GM12878 (cell line): ENCODE measurements at regions not wholly inside any gene's neighbourhood (a gene's known extent, or its start where the extent isn't known, plus 50 kb on each side); places are given as distances from the start of the nearest gene placed in this dataset.

ENCODE experiments used
- ATAC-seq: fragments of 200-7000 bp; cut with Tn5 transposase; 3 replicates; pipeline ENCODE4 v1.9.1; 2020; ENCODE audit warnings: mild to moderate bottlenecking, moderate library complexity
- BruUV-seq: library from RNA; stranded (reverse); fragments of 400-500 nt; replicated peaks from 2 replicates; lab custom pipeline; 2021; lab: Mats Ljungman, UMichigan
- CTCF ChIA-PET: fragments of 300-600 bp; sonication (Branson Sonifier 250); formaldehyde crosslinking; extraction: SDS; loops from one replicate; lab custom pipeline; 2021; ENCODE audit warnings: inconsistent platforms; lab: Yijun Ruan, JAX
- POLR2A ChIA-PET: fragments of 350-600 bp; formaldehyde crosslinking; extraction: SDS; loops from one replicate; lab custom pipeline; 2021; ENCODE audit warnings: inconsistent platforms; lab: Charles Lee
- RAD21 ChIA-PET: fragments of 300-600 bp; sonication (Branson Sonifier 250); formaldehyde crosslinking; loops from one replicate; lab custom pipeline; 2023; ENCODE audit warnings: antibody characterized with exemption; ENCODE audit not compliant: unreplicated experiment; lab: Charles Lee
- SMC1A ChIA-PET: fragments of 300-600 bp; sonication (Branson Sonifier 250); formaldehyde crosslinking; loops from one replicate; lab custom pipeline; 2023; ENCODE audit not compliant: unreplicated experiment, uncharacterized antibody; lab: Charles Lee
- DNase-seq: peaks from one replicate; pipeline ENCODE4 v3.0.0-alpha.2; 2011; ENCODE audit warnings: low read depth, low spot score
- FAIRE-seq: peaks from 3 replicates; lab custom pipeline; 2011; peaks lifted over from hg19 to GRCh38; lab: Jason Lieb, UNC
- H2AFZ ChIP-seq: 2 replicates; pipeline ENCODE4 v1.6.0; 2011; ENCODE audit warnings: low read depth, low read length, control low read depth; ENCODE audit not compliant: control insufficient read depth
- H3K27ac ChIP-seq: 2 replicates; pipeline ENCODE4 v1.5.1; 2011; ENCODE audit warnings: control low read depth; ENCODE audit not compliant: control insufficient read depth, insufficient read depth
- H3K27me3 ChIP-seq, 2 experiments: replicated peaks in 1 of 2; 2 replicates each; pipeline versions ENCODE4 v1.6.0 to v1.6.1; 2011; ENCODE audit warnings: low read length in 1 of 2; ENCODE audit not compliant: control insufficient read depth in 2 of 2, insufficient read depth in 2 of 2
- H3K36me3 ChIP-seq, 2 experiments: 2 replicates each; pipeline ENCODE4 v1.5.1; 2011; ENCODE audit warnings: low read length in 1 of 2; ENCODE audit not compliant: control insufficient read depth in 2 of 2, insufficient read depth in 2 of 2
- H3K4me1 ChIP-seq: 2 replicates; pipeline ENCODE4 v1.6.1; 2011; ENCODE audit warnings: mild to moderate bottlenecking, low read length, moderate library complexity, mixed read lengths; ENCODE audit not compliant: control insufficient read depth, insufficient read depth
- H3K4me2 ChIP-seq: 2 replicates; pipeline ENCODE4 v1.6.0; 2011; ENCODE audit warnings: control low read depth; ENCODE audit not compliant: control insufficient read depth, insufficient read depth
- H3K4me3 ChIP-seq: fragments of 200-600 bp; sonication (generic); 2 replicates; pipeline ENCODE4 v1.5.1; 2016
- H3K79me2 ChIP-seq: 2 replicates; pipeline ENCODE4 v1.6.0; 2011; ENCODE audit warnings: low read length; ENCODE audit not compliant: control insufficient read depth, insufficient read depth
- H3K9ac ChIP-seq: 2 replicates; pipeline ENCODE4 v1.8.0; 2011; ENCODE audit warnings: low read length, control low read depth, mixed read lengths; ENCODE audit not compliant: control insufficient read depth, insufficient read depth
- H3K9me3 ChIP-seq: replicated peaks from 3 replicates; pipeline ENCODE4 v1.5.1; 2011; ENCODE audit warnings: mild to moderate bottlenecking, low read length; ENCODE audit not compliant: control insufficient read depth, insufficient read depth
- H4K20me1 ChIP-seq: 2 replicates; pipeline ENCODE4 v1.6.0; 2011; ENCODE audit not compliant: control insufficient read depth, insufficient read depth
- CEBPB ChIP-seq, 2 experiments: fragments of 150-350 bp in 1 of 2; IDR thresholded peaks; 2 replicates each; pipeline ENCODE4 v1.6.1; 2012 to 2014; ENCODE audit warnings: low read depth in 2 of 2, low read length in 2 of 2, borderline replicate concordance in 1 of 2, inconsistent platforms in 1 of 2
- DPF2 ChIP-seq: fragments of 450-650 bp; IDR thresholded peaks from 2 replicates; pipeline ENCODE4 v1.6.1; 2017; ENCODE audit warnings: mild to moderate bottlenecking
- FOXK2 ChIP-seq: fragments of 450-650 bp; IDR thresholded peaks from 2 replicates; pipeline ENCODE4 v1.6.1; 2017; ENCODE audit warnings: mild to moderate bottlenecking, moderate library complexity
- GABPA ChIP-seq: IDR thresholded peaks from 2 replicates; pipeline ENCODE4 v1.6.1; 2014; ENCODE audit warnings: antibody characterized with exemption, low read depth, mild to moderate bottlenecking, inconsistent platforms
- IKZF2 ChIP-seq, 2 experiments: fragments of 450-650 bp; IDR thresholded peaks; 2 replicates each; pipeline ENCODE4 v1.6.1; 2017; ENCODE audit warnings: mild to moderate bottlenecking in 2 of 2, moderate library complexity in 2 of 2
- JUNB ChIP-seq: IDR thresholded peaks from 2 replicates; pipeline ENCODE4 v1.6.1; 2016; ENCODE audit warnings: antibody characterized with exemption, mild to moderate bottlenecking
- NR2C2 ChIP-seq: IDR thresholded peaks from 2 replicates; pipeline ENCODE4 v1.6.1; 2011; ENCODE audit warnings: borderline replicate concordance, low read depth; ENCODE audit not compliant: control insufficient read depth, insufficient read length
- RFX5 ChIP-seq: IDR thresholded peaks from 2 replicates; pipeline ENCODE4 v1.6.1; 2011; ENCODE audit warnings: low read depth, low read length, improper control_type of control experiment
- SMC3 ChIP-seq: IDR thresholded peaks from 2 replicates; pipeline ENCODE4 v1.6.1; 2011; ENCODE audit warnings: low read length, improper control_type of control experiment, borderline replicate concordance
- SRF ChIP-seq, 2 experiments: IDR thresholded peaks; 2 replicates each; pipeline ENCODE4 v1.6.1; 2011; ENCODE audit warnings: low read depth in 2 of 2, low read length in 2 of 2, mild to moderate bottlenecking in 1 of 2, moderate library complexity in 1 of 2
- TCF7 ChIP-seq: IDR thresholded peaks from 2 replicates; pipeline ENCODE4 v1.6.1; 2014; ENCODE audit warnings: antibody characterized with exemption, borderline replicate concordance
- YBX1 ChIP-seq: fragments of 450-650 bp; IDR thresholded peaks from 2 replicates; pipeline ENCODE4 v1.6.1; 2016; ENCODE audit warnings: antibody characterized with exemption
- ZNF622 ChIP-seq: fragments of 450-650 bp; IDR thresholded peaks from 2 replicates; pipeline ENCODE4 v1.6.1; 2017; ENCODE audit warnings: mild to moderate bottlenecking, inconsistent platforms
- WGBS: methylation state at CpG from one replicate; pipeline ENCODE4 v1.1.6; 2016; ENCODE audit warnings: low lambda C conversion rate; ENCODE audit not compliant: insufficient replicate concordance, insufficient coverage; ENCODE audit errors: missing lambda C conversion rate; 5-methylcytosine and 5-hydroxymethylcytosine counted together
- in situ Hi-C: fragments of 300-500 bp; cut with MboI; formaldehyde crosslinking; loops from 9 replicates; pipeline ENCODE4 v1.14.3; 2018; ENCODE audit warnings: mixed read lengths
- intact Hi-C: fragments of 100-400 bp; cut with micrococcal nuclease; formaldehyde crosslinking; loops from one replicate; pipeline ENCODE4 v1.14.2; 2022; ENCODE audit not compliant: unreplicated experiment
- TF ChIP-seq, protein P1 (sequence below): IDR thresholded peaks from 2 replicates; pipeline ENCODE4 v1.6.1; 2011; ENCODE audit warnings: borderline replicate concordance, low read depth, mild to moderate bottlenecking, moderate library complexity, mixed read lengths, low read length; ENCODE audit not compliant: insufficient read depth; ENCODE audit errors: extremely low read length
- TF ChIP-seq, protein P2 (sequence below): fragments of 450-650 bp; IDR thresholded peaks from 2 replicates; pipeline ENCODE4 v1.6.1; 2016; ENCODE audit warnings: mild to moderate bottlenecking
- TF ChIP-seq, protein P3 (sequence below): fragments of 450-650 bp; IDR thresholded peaks from 2 replicates; pipeline ENCODE4 v1.6.1; 2017; ENCODE audit warnings: low read depth, mild to moderate bottlenecking, moderate library complexity

DNA sequence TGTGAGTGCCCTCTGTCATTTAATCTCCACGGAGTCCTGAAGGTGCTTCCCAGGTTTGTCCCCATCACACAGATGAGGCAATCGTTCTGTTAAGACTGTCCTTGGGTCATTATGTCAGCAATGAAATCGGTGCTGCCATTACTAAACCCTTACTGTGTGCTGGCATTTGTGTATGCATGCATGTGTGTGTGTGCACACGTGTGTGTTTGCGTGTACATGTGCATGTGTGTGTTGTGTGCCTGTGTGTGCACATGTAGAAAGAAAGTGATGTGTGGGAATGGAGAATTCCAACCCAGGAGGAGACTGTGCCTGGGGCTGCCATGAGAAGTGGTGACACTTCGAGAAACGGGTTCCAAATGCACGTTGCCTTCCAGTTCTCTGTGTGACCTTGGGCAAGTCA lies 110.3 kb downstream of the CDH26 start:
- no peak overlapping the region for H3K9ac ChIP-seq
- H3K36me3 ChIP-seq = no peaks in the 10 kb centered on the region
- SMC1A ChIA-PET = no interaction called here
- CTCF ChIA-PET = interaction anchor here (1.1 kb wide), 1 partner anchor 11 kb away, joined by 4 read pairs; no protein-coding TSS in a partner anchor
- in situ Hi-C loops (no loop called here), intact Hi-C loops (no loop called here)
- H3K9me3 ChIP-seq = no peaks in the 10 kb centered on the region; the same call in 2 of the 3 replicates
- DNase-seq = no peak
- RAD21 ChIA-PET = no interaction called here
- no peak overlapping the region for H2AFZ ChIP-seq
- FAIRE-seq = no peak
- H3K27me3 ChIP-seq = no peaks in the 10 kb centered on the region
- H3K4me1 ChIP-seq = no peaks in the 10 kb centered on the region
- no peak for TF ChIP-seq SRF (IDR thresholded peaks at IDR 0.05; ENCODE audit: low read depth in 2 of 2, low read length in 2 of 2)
- no peak for TF ChIP-seq DPF2
- no peak for TF ChIP-seq IKZF2 (IDR thresholded peaks at IDR 0.05)
- TF ChIP-seq, protein P1, sequence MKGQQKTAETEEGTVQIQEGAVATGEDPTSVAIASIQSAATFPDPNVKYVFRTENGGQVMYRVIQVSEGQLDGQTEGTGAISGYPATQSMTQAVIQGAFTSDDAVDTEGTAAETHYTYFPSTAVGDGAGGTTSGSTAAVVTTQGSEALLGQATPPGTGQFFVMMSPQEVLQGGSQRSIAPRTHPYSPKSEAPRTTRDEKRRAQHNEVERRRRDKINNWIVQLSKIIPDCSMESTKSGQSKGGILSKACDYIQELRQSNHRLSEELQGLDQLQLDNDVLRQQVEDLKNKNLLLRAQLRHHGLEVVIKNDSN = no peak
- no peak for TF ChIP-seq YBX1
- TF ChIP-seq, protein P2, sequence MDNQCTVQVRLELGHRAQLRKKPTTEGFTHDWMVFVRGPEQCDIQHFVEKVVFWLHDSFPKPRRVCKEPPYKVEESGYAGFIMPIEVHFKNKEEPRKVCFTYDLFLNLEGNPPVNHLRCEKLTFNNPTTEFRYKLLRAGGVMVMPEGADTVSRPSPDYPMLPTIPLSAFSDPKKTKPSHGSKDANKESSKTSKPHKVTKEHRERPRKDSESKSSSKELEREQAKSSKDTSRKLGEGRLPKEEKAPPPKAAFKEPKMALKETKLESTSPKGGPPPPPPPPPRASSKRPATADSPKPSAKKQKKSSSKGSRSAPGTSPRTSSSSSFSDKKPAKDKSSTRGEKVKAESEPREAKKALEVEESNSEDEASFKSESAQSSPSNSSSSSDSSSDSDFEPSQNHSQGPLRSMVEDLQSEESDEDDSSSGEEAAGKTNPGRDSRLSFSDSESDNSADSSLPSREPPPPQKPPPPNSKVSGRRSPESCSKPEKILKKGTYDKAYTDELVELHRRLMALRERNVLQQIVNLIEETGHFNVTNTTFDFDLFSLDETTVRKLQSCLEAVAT = no peak
- no peak for TF ChIP-seq SMC3
- TF ChIP-seq, protein P3, sequence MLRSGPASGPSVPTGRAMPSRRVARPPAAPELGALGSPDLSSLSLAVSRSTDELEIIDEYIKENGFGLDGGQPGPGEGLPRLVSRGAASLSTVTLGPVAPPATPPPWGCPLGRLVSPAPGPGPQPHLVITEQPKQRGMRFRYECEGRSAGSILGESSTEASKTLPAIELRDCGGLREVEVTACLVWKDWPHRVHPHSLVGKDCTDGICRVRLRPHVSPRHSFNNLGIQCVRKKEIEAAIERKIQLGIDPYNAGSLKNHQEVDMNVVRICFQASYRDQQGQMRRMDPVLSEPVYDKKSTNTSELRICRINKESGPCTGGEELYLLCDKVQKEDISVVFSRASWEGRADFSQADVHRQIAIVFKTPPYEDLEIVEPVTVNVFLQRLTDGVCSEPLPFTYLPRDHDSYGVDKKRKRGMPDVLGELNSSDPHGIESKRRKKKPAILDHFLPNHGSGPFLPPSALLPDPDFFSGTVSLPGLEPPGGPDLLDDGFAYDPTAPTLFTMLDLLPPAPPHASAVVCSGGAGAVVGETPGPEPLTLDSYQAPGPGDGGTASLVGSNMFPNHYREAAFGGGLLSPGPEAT = no peak
- no peak for TF ChIP-seq JUNB
- no peak for TF ChIP-seq FOXK2
- no peak for TF ChIP-seq ZNF622
- no peak for TF ChIP-seq GABPA
- no peak for TF ChIP-seq TCF7
- TF ChIP-seq NR2C2 = no peak
- TF ChIP-seq RFX5 = no peak
- TF ChIP-seq CEBPB (IDR thresholded peaks at IDR 0.05; ENCODE audit: borderline replicate concordance in 1 of 2, low read depth in 2 of 2, low read length in 2 of 2) = no peak
- BruUV-seq = no TSS peak
- H4K20me1 ChIP-seq = no peaks in the 10 kb centered on the region
- no peak overlapping the region for H3K4me2 ChIP-seq
- no peak overlapping the region for H3K27ac ChIP-seq
- POLR2A ChIA-PET = no interaction called here
- no peak overlapping the region for H3K4me3 ChIP-seq
- WGBS = 11% methylated on average over 8 of the region's 8 CpGs
- no peak for ATAC-seq
- H3K79me2 ChIP-seq = no peaks in the 10 kb centered on the region
